Hepatocyte (in vitro differentiated cells): ENCODE measurements at regions not wholly inside any gene's neighbourhood (a gene's known extent, or its start where the extent isn't known, plus 50 kb on each side); places are given as distances from the start of the nearest gene placed in this dataset.
"Not testable (repeated sequence)": the region's sequence is repeated elsewhere in the genome, so short reads cannot be mapped to it uniquely, and the experiment has no call there.

ENCODE experiments used
- DNase-seq: peaks from one replicate; pipeline ENCODE4 v3.0.0-alpha.2; 2016; ENCODE audit warnings: low spot score
- H2AFZ ChIP-seq: fragments of 200-600 bp; sonication (generic); 2 replicates; pipeline ENCODE4 v1.6.0; 2016; ENCODE audit warnings: antibody characterized with exemption, mild to moderate bottlenecking
- H3K27ac ChIP-seq: fragments of 200-600 bp; sonication (generic); 2 replicates; pipeline ENCODE4 v1.5.1; 2016; ENCODE audit warnings: mild to moderate bottlenecking
- H3K27me3 ChIP-seq: fragments of 200-600 bp; sonication (generic); 2 replicates; pipeline ENCODE4 v1.6.1; 2016
- H3K36me3 ChIP-seq: fragments of 200-600 bp; sonication (generic); replicated peaks from 2 replicates; pipeline ENCODE4 v1.5.1; 2016; ENCODE audit warnings: low read depth; ENCODE audit not compliant: insufficient read depth
- H3K4me1 ChIP-seq: fragments of 200-600 bp; sonication (generic); 2 replicates; pipeline ENCODE4 v1.5.1; 2016; ENCODE audit warnings: mild to moderate bottlenecking, moderate library complexity; ENCODE audit not compliant: insufficient read depth
- H3K4me2 ChIP-seq: fragments of 200-600 bp; sonication (generic); 2 replicates; pipeline ENCODE4 v1.6.0; 2016
- H3K4me3 ChIP-seq: fragments of 200-600 bp; sonication (generic); 2 replicates; pipeline ENCODE4 v1.5.1; 2016; ENCODE audit warnings: mild to moderate bottlenecking
- H3K79me2 ChIP-seq: fragments of 200-600 bp; sonication (generic); 2 replicates; pipeline ENCODE4 v1.6.0; 2017; ENCODE audit warnings: mild to moderate bottlenecking
- H3K9me2 ChIP-seq: fragments of 200-600 bp; sonication (generic); replicated peaks from 2 replicates; pipeline ENCODE4 v1.6.0; 2017; ENCODE audit warnings: mild to moderate bottlenecking; ENCODE audit not compliant: insufficient read depth
- H3K9me3 ChIP-seq: fragments of 200-600 bp; sonication (generic); 2 replicates; pipeline ENCODE4 v1.5.1; 2016; ENCODE audit warnings: low read depth, mild to moderate bottlenecking
- H4K20me1 ChIP-seq: fragments of 200-600 bp; sonication (generic); 2 replicates; pipeline ENCODE4 v1.6.0; 2016; ENCODE audit warnings: mild to moderate bottlenecking; ENCODE audit not compliant: insufficient read depth, poor library complexity, severe bottlenecking
- EZH2 ChIP-seq: fragments of 200-600 bp; sonication (generic); IDR thresholded peaks from 2 replicates; pipeline ENCODE4 v1.6.1; 2016; ENCODE audit warnings: antibody characterized with exemption, mild to moderate bottlenecking, borderline replicate concordance
- EZH2phosphoT487 ChIP-seq: fragments of 200-600 bp; sonication (generic); IDR thresholded peaks from one replicate; pipeline ENCODE4 v1.6.1; 2018; ENCODE audit warnings: antibody characterized with exemption, mild to moderate bottlenecking, low read depth, moderate library complexity; ENCODE audit not compliant: unreplicated experiment, severe bottlenecking
- WGBS: methylation state at CpG from one replicate; pipeline ENCODE4 v1.1.6; 2016; ENCODE audit warnings: low lambda C conversion rate; ENCODE audit errors: missing lambda C conversion rate; 5-methylcytosine and 5-hydroxymethylcytosine counted together
- TF ChIP-seq, protein P1 (sequence below): fragments of 200-600 bp; sonication (generic); IDR thresholded peaks from 2 replicates; pipeline ENCODE4 v1.5.1; 2016; ENCODE audit warnings: antibody characterized with exemption, mild to moderate bottlenecking; ENCODE audit not compliant: poor library complexity

GRCh38 chr3:178341636-178342035 lies 194.6 kb upstream of the KCNMB2 start:
- Histone ChIP-seq H3K9me2 (no peaks in the 10 kb centered on the region), H3K27me3 (no peaks in the 10 kb centered on the region), H4K20me1 (no peaks in the 10 kb centered on the region), H3K36me3 (no peaks in the 10 kb centered on the region), H3K4me3 (no peak overlapping the region), H3K9me3 (no peaks in the 10 kb centered on the region), H3K27ac (no peak overlapping the region), H3K4me2 (no peak overlapping the region), H3K79me2 (no peaks in the 10 kb centered on the region), H2AFZ (no peak overlapping the region), H3K4me1 (no peaks in the 10 kb centered on the region)
- 82% methylated on average over 7 of the region's 7 CpGs for WGBS
- TF ChIP-seq EZH2phosphoT487 (no peak), EZH2 (no peak)
- TF ChIP-seq, protein P1, sequence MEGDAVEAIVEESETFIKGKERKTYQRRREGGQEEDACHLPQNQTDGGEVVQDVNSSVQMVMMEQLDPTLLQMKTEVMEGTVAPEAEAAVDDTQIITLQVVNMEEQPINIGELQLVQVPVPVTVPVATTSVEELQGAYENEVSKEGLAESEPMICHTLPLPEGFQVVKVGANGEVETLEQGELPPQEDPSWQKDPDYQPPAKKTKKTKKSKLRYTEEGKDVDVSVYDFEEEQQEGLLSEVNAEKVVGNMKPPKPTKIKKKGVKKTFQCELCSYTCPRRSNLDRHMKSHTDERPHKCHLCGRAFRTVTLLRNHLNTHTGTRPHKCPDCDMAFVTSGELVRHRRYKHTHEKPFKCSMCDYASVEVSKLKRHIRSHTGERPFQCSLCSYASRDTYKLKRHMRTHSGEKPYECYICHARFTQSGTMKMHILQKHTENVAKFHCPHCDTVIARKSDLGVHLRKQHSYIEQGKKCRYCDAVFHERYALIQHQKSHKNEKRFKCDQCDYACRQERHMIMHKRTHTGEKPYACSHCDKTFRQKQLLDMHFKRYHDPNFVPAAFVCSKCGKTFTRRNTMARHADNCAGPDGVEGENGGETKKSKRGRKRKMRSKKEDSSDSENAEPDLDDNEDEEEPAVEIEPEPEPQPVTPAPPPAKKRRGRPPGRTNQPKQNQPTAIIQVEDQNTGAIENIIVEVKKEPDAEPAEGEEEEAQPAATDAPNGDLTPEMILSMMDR, result no peak
- no peak for DNase-seq

DNA sequence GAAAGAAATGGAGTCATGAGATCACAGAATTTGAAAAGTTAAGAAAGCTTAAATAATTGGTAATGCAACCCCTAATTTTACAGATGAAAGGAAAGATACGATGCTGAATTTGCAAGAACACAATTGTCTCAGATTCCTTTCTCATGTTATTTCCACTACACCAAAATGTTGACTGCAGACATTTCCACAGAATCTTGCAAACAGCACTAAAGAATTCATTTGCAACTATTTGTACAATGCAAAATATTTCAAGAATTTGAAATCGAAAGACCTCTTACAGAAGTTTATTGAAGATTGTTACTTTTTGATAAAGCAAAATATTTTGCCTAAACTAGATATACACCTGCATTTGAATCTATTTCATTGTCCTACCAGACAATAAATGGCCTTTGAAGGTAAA lies 194.1 kb upstream of the KCNMB2 start:
- no peak for DNase-seq
- Histone ChIP-seq H3K79me2 (no peaks in the 10 kb centered on the region), H4K20me1 (no peaks in the 10 kb centered on the region), H3K9me2 (no peaks in the 10 kb centered on the region), H3K4me3 (no peak overlapping the region), H3K27me3 (no peaks in the 10 kb centered on the region), H2AFZ (no peak overlapping the region), H3K4me2 (no peak overlapping the region), H3K9me3 (no peaks in the 10 kb centered on the region), H3K27ac (no peak overlapping the region), H3K4me1 (no peaks in the 10 kb centered on the region), H3K36me3 (no peaks in the 10 kb centered on the region)
- TF ChIP-seq, protein P1, result no peak
- no peak for TF ChIP-seq EZH2phosphoT487
- TF ChIP-seq EZH2, result no peak
- WGBS, result 73% methylated on average over 2 of the region's 2 CpGs

GRCh38 chr3:178343433-178344038 lies 192.7 kb upstream of the KCNMB2 start:
- Histone ChIP-seq H2AFZ (no peak overlapping the region), H3K27ac (no peak overlapping the region), H4K20me1 (no peaks in the 10 kb centered on the region), H3K4me3 (no peak overlapping the region), H3K4me1 (no peaks in the 10 kb centered on the region), H3K9me2 (no peaks in the 10 kb centered on the region), H3K27me3 (no peaks in the 10 kb centered on the region), H3K79me2 (no peaks in the 10 kb centered on the region), H3K9me3 (no peaks in the 10 kb centered on the region), H3K4me2 (no peak overlapping the region), H3K36me3 (no peaks in the 10 kb centered on the region)
- DNase-seq, result no peak
- WGBS, result 99% methylated on average over 5 of the region's 5 CpGs
- TF ChIP-seq EZH2 (no peak), EZH2phosphoT487 (no peak)
- TF ChIP-seq, protein P1, result no peak

DNA sequence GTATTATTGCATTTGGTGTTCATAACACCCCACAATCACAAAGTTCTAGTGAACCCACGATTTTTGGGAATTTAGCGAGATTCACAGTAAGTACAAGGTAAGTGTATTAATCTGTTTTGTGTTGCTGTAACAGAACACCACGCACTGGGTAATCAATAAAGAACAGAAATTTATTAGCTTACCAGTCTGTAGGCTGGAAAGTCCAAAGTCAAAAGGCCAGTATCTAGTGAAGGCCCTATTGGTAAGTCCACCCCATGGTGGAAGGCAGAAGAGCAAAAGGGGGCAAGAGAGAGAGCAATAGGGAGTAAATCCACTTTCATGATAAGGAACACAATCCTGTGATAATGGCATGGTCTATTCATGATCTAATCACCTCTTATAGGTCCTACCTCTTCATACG lies 190.3 kb upstream of the KCNMB2 start:
- no peak overlapping the region for H2AFZ ChIP-seq
- no peak overlapping the region for H3K27ac ChIP-seq
- H3K9me3 ChIP-seq, result no peaks in the 10 kb centered on the region
- TF ChIP-seq, protein P1, result no peak
- no peak for TF ChIP-seq EZH2
- TF ChIP-seq EZH2phosphoT487, result no peak
- H3K4me3 ChIP-seq, result no peak overlapping the region
- peaks cover 9% of the 10 kb centered on the region for H3K4me1 ChIP-seq
- H4K20me1 ChIP-seq, result no peaks in the 10 kb centered on the region
- H3K4me2 ChIP-seq, result no peak overlapping the region
- no peaks in the 10 kb centered on the region for H3K9me2 ChIP-seq
- 90% methylated on average over 4 of the region's 4 CpGs for WGBS
- H3K79me2 ChIP-seq, result no peaks in the 10 kb centered on the region
- no peak for DNase-seq
- H3K36me3 ChIP-seq, result no peaks in the 10 kb centered on the region
- no peaks in the 10 kb centered on the region for H3K27me3 ChIP-seq

GRCh38 chr3:178348561-178349217 lies 187.5 kb upstream of the KCNMB2 start:
- H2AFZ ChIP-seq, H3K27ac ChIP-seq, H3K9me3 ChIP-seq, H3K36me3 ChIP-seq, H4K20me1 ChIP-seq, H3K79me2 ChIP-seq, H3K27me3 ChIP-seq, DNase-seq, H3K9me2 ChIP-seq, H3K4me3 ChIP-seq, H3K4me2 ChIP-seq: not testable (repeated sequence)
- H3K4me1 ChIP-seq, result peaks cover 31% of the 10 kb centered on the region
- 93% methylated on average over 11 of the region's 11 CpGs for WGBS
